Neural cell (in vitro differentiated cells): ENCODE measurements at regions not wholly inside any gene's neighbourhood (a gene's known extent, or its start where the extent isn't known, plus 50 kb on each side); places are given as distances from the start of the nearest gene placed in this dataset.

Source experiments
- H2AFZ ChIP-seq: fragments of 200-600, 300-800 bp; sonication (generic), shearing (Covaris generic); 2 replicates; pipeline ENCODE4 v1.6.0; 2014; ENCODE audit warnings: low read depth, mild to moderate bottlenecking, antibody characterized with exemption, low read length, moderate library complexity
- H3F3A ChIP-seq: fragments of 200-600 bp; shearing (Covaris generic); 2 replicates; pipeline ENCODE4 v1.6.1; 2016; ENCODE audit warnings: mild to moderate bottlenecking, moderate library complexity, mixed read lengths, antibody characterized with exemption, low read length; ENCODE audit not compliant: insufficient read depth, poor library complexity, severe bottlenecking
- H3K27ac ChIP-seq: fragments of 200-600, 300-800 bp; sonication (generic), shearing (Covaris generic); 2 replicates; pipeline ENCODE4 v1.5.1; 2014; ENCODE audit warnings: mild to moderate bottlenecking, low read length, moderate library complexity
- H3K27me3 ChIP-seq: fragments of 300-800, 200-600 bp; sonication (generic), shearing (Covaris generic); 2 replicates; pipeline ENCODE4 v1.6.0; 2014; ENCODE audit warnings: mild to moderate bottlenecking, low read depth, low read length, moderate library complexity; ENCODE audit not compliant: insufficient read depth
- H3K36me3 ChIP-seq: fragments of 300-800, 200-600 bp; sonication (generic), shearing (Covaris generic); 2 replicates; pipeline ENCODE4 v1.5.1; 2014; ENCODE audit warnings: mild to moderate bottlenecking, antibody characterized with exemption, low read length, moderate library complexity; ENCODE audit not compliant: insufficient read depth
- H3K4me2 ChIP-seq: fragments of 300-800, 200-600 bp; sonication (generic), shearing (Covaris generic); 2 replicates; pipeline ENCODE4 v1.6.0; 2014; ENCODE audit warnings: mild to moderate bottlenecking, low read length
- H3K4me3 ChIP-seq: fragments of 300-800, 200-600 bp; sonication (generic), shearing (Covaris generic); 2 replicates; pipeline ENCODE4 v1.5.1; 2014; ENCODE audit warnings: mild to moderate bottlenecking, low read length, moderate library complexity
- H3K79me2 ChIP-seq: fragments of 200-600 bp; shearing (Covaris generic); replicated peaks from 2 replicates; pipeline ENCODE4 v1.6.0; 2014; ENCODE audit warnings: mild to moderate bottlenecking, low read length, moderate library complexity; ENCODE audit not compliant: insufficient read depth
- H3K9ac ChIP-seq: fragments of 300-800, 200-600 bp; sonication (generic), shearing (Covaris generic); 2 replicates; pipeline ENCODE4 v1.6.1; 2016; ENCODE audit warnings: mild to moderate bottlenecking, low read length, mixed read lengths
- H3K9me2 ChIP-seq: fragments of 200-600 bp; shearing (Covaris generic); 2 replicates; pipeline ENCODE4 v1.6.1; 2016; ENCODE audit warnings: mild to moderate bottlenecking, low read length, mixed read lengths; ENCODE audit not compliant: insufficient read depth
- H3K9me3 ChIP-seq: fragments of 200-600, 300-800 bp; sonication (generic), shearing (Covaris generic); 2 replicates; pipeline ENCODE4 v1.6.1; 2016; ENCODE audit warnings: mild to moderate bottlenecking, mixed run types, low read length, moderate library complexity, mixed read lengths
- H4K20me1 ChIP-seq: fragments of 200-600 bp; shearing (Covaris generic); 2 replicates; pipeline ENCODE4 v1.6.1; 2016; ENCODE audit warnings: mild to moderate bottlenecking, mixed run types; ENCODE audit not compliant: insufficient read depth
- CTCF ChIP-seq: fragments of 450-650 bp; IDR thresholded peaks from 2 replicates; pipeline ENCODE4 v1.5.1; 2014; ENCODE audit warnings: antibody characterized with exemption, mild to moderate bottlenecking, moderate library complexity; ENCODE audit not compliant: poor library complexity, severe bottlenecking
- EP300 ChIP-seq: fragments of 450-650 bp; conservative IDR thresholded peaks from 2 replicates; pipeline ENCODE4 v1.6.1; 2014; ENCODE audit warnings: antibody characterized with exemption, mild to moderate bottlenecking, moderate library complexity; ENCODE audit not compliant: poor library complexity, severe bottlenecking
- EZH2 ChIP-seq: fragments of 200-600, 300-800 bp; shearing (Covaris generic), sonication (generic); IDR thresholded peaks from 2 replicates; pipeline ENCODE4 v1.6.1; 2014; ENCODE audit warnings: antibody characterized with exemption, low read length, borderline replicate concordance, mild to moderate bottlenecking; ENCODE audit not compliant: insufficient read depth, poor library complexity, severe bottlenecking
- MXI1 ChIP-seq: fragments of 450-650 bp; conservative IDR thresholded peaks from 2 replicates; pipeline ENCODE4 v1.6.1; 2014; ENCODE audit warnings: antibody characterized with exemption, mild to moderate bottlenecking; ENCODE audit not compliant: poor library complexity, severe bottlenecking
- POLR2AphosphoS5 ChIP-seq: IDR thresholded peaks from 2 replicates; pipeline ENCODE4 v1.6.1; 2012
- RAD21 ChIP-seq: fragments of 450-650 bp; conservative IDR thresholded peaks from 2 replicates; pipeline ENCODE4 v1.6.1; 2014; ENCODE audit warnings: antibody characterized with exemption, mild to moderate bottlenecking, moderate library complexity
- REST ChIP-seq: IDR thresholded peaks from 2 replicates; pipeline ENCODE4 v1.6.1; 2012; ENCODE audit warnings: borderline replicate concordance
- SMC3 ChIP-seq: fragments of 450-650 bp; conservative IDR thresholded peaks from 2 replicates; pipeline ENCODE4 v1.6.1; 2014; ENCODE audit warnings: antibody characterized with exemption, mild to moderate bottlenecking, moderate library complexity; ENCODE audit not compliant: poor library complexity
- TAF1 ChIP-seq: IDR thresholded peaks from 2 replicates; pipeline ENCODE4 v1.6.1; 2012; ENCODE audit warnings: low read depth

- no peaks in the 10 kb centered on the region for H3K36me3 ChIP-seq
- H3K27me3 ChIP-seq = no peaks in the 10 kb centered on the region
- TF ChIP-seq REST = no peak
- no peak for TF ChIP-seq POLR2AphosphoS5
- no peak for TF ChIP-seq CTCF
- no peak for TF ChIP-seq TAF1
- no peak for TF ChIP-seq EP300
- no peak for TF ChIP-seq SMC3
- no peak for TF ChIP-seq EZH2
- no peak for TF ChIP-seq RAD21
- TF ChIP-seq MXI1 = no peak
- H3K27ac ChIP-seq = no peak overlapping the region
- no peaks in the 10 kb centered on the region for H3K79me2 ChIP-seq
- no peak overlapping the region for H2AFZ ChIP-seq
- H3K9ac ChIP-seq = no peak overlapping the region
- H4K20me1 ChIP-seq = no peaks in the 10 kb centered on the region
- no peaks in the 10 kb centered on the region for H3F3A ChIP-seq
- H3K9me3 ChIP-seq = no peaks in the 10 kb centered on the region
- H3K4me3 ChIP-seq = no peak overlapping the region
- H3K9me2 ChIP-seq = no peaks in the 10 kb centered on the region
- H3K4me2 ChIP-seq = no peak overlapping the region
Observed at GRCh38 chr10:94098896-94099295, 105.2 kb downstream of the PLCE1 start.

- Histone ChIP-seq H3K4me2 (no peak overlapping the region), H3K27ac (no peak overlapping the region), H2AFZ (no peak overlapping the region), H3K9ac (no peak overlapping the region), H3F3A (no peaks in the 10 kb centered on the region), H4K20me1 (no peaks in the 10 kb centered on the region), H3K36me3 (no peaks in the 10 kb centered on the region), H3K27me3 (no peaks in the 10 kb centered on the region), H3K9me3 (no peaks in the 10 kb centered on the region), H3K79me2 (no peaks in the 10 kb centered on the region), H3K4me3 (no peak overlapping the region), H3K9me2 (no peaks in the 10 kb centered on the region)
- no peak for TF ChIP-seq POLR2AphosphoS5
- TF ChIP-seq RAD21 = no peak
- TF ChIP-seq TAF1 = no peak
- no peak for TF ChIP-seq CTCF
- no peak for TF ChIP-seq EZH2
- no peak for TF ChIP-seq REST
- TF ChIP-seq MXI1 = no peak
- no peak for TF ChIP-seq SMC3
- no peak for TF ChIP-seq EP300
Observed at GRCh38 chr10:94101894-94102293, 108.2 kb downstream of the PLCE1 start.
